ENCODE measurements at regions not wholly inside any gene's neighbourhood (a gene's known extent, or its start where the extent isn't known, plus 50 kb on each side); places are given as distances from the start of the nearest gene placed in this dataset.
A peak's percentile ranks its signal among the peaks of the same experiment; 100 is the strongest.
"Not testable (repeated sequence)": the region's sequence is repeated elsewhere in the genome, so short reads cannot be mapped to it uniquely, and the experiment has no call there.

GRCh38 chr3:75312469-75312868 lies 351.7 kb upstream of the FRG2C start:
- not testable (repeated sequence) for ATAC-seq

GRCh38 chr3:75319776-75320175 lies 344.4 kb upstream of the FRG2C start:
- DNase-seq (ENCODE audit: low spot score); ATAC-seq: not testable (repeated sequence)

More at GRCh38 chr3:75312469-75312868, 351.7 kb upstream of the FRG2C start:
- not testable (repeated sequence) for DNase-seq (ENCODE audit: low spot score)

DNA sequence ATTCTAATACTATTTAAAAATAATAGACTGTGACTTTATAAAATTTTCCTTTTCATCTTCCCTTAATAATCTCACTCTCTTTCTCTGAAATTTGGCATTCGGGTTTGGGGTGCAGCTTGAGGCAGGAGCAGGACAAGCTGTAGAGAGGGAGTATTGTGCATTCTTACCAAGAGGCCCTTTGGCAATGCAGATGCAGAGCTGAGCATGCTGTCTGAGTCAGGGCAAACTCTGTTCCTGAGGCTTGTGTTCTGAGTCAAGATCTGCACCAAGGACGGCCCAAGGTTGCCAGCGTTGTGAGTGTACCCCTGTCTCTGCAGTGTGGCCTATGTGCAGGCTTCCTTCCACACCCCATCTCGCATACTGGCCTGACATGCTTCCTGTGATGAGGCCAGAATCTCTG lies 343.8 kb upstream of the FRG2C start:
- DNase-seq (ENCODE audit: low spot score) = no peak
- no peak for ATAC-seq

GRCh38 chr3:75321060-75321459 lies 343.1 kb upstream of the FRG2C start:
- ATAC-seq (no peak), DNase-seq (ENCODE audit: low spot score) (no peak)

- not testable (repeated sequence) for ATAC-seq; DNase-seq (ENCODE audit: low spot score)
Observed at GRCh38 chr3:75323936-75324335, 340.2 kb upstream of the FRG2C start.

DNA sequence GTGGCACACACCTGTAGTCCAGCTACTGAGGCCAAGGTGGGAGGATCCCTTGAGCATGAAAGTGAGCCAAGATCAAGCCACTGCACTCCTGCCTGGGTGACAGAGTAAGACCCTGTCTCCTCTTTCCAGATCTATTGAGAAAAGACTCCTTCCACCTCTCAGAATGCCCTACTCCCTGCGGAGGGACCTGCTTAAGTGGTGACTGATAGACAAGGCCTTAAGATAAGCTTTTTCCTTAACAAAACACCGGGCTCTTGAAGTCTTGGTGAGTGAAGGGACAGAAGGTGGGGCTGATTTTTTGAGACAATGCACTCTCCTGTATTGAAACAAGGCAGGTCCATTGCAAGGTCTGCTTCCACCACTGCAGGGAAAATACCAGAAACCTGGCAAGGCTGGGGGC lies 338.4 kb upstream of the FRG2C start:
- DNase-seq (ENCODE audit: low spot score) = no peak

DNA sequence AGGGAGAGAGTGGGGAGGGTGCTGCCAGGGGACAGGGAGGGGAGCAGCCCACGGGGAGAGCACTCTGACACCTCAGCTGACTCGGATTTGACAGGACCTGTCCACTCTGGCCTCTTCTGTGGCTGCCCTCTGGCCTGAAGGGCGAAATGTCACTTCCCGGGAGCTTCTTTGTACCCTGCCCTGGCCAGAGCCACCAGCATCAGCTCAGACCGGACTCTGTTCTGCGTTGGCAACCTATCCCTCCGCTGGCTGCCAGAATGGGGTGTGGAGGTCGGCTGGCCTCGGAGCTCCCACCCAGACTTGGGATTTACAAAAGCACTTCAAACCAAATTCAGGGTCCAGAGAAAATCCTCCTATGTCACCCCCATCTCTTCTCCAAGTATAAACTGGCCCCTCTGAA lies 336.7 kb upstream of the FRG2C start:
- peak; percentile 88 for ATAC-seq
- peak; percentile 52 for DNase-seq (ENCODE audit: low spot score)

More for the DNA sequence above, 338.4 kb upstream of the FRG2C start:
- ATAC-seq = no peak

- DNase-seq (ENCODE audit: low spot score) (no peak), ATAC-seq (peak; percentile 19)
Observed at GRCh38 chr3:75329476-75330097, 334.5 kb upstream of the FRG2C start.

- not testable (repeated sequence) for ATAC-seq; DNase-seq (ENCODE audit: low spot score)
Observed at GRCh38 chr3:75330446-75330845, 333.7 kb upstream of the FRG2C start.

DNA sequence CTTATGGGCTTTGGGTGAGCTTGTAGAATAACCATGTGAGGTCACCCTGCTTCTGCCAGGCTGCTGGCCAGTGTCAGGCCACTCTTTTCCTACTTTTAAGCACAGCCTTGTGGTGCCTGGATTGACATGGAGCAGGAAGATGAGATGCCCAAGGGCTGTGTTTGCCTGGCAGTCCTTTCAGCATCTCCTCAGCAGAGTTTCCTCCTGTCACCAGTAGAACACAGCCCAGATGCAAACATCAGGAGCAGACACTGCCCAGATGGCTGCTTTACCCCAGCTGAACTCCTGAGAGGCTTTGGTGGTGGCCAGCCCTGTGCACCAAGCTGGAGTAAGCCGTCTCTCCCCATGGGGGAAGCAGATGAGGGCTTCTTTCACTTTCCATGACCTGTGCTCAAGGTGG lies 332.0 kb upstream of the FRG2C start:
- DNase-seq (ENCODE audit: low spot score); ATAC-seq: not testable (repeated sequence)

DNA sequence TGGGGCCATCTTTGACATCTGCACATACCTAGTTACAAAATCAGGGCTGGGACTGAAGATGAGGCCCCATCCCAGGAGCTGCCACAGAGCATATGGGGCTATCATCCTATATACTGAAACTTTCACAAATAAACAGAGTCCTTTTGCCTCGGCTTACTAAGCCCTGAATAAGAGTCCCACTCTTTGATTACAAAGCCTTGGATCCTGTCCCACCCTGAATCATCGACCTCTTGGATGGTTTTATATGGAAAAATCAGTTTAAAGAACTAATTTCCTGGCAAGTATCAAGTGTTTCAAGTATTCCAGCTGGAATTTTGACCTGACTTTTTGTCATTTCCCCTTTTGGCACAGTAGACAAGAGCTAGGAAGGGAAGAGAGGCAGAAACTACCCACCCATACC lies 331.3 kb upstream of the FRG2C start:
- ATAC-seq (no peak), DNase-seq (ENCODE audit: low spot score) (no peak)

- DNase-seq (ENCODE audit: low spot score) (no peak), ATAC-seq (no peak)
Observed at GRCh38 chr3:75334299-75334698, 329.8 kb upstream of the FRG2C start.

DNA sequence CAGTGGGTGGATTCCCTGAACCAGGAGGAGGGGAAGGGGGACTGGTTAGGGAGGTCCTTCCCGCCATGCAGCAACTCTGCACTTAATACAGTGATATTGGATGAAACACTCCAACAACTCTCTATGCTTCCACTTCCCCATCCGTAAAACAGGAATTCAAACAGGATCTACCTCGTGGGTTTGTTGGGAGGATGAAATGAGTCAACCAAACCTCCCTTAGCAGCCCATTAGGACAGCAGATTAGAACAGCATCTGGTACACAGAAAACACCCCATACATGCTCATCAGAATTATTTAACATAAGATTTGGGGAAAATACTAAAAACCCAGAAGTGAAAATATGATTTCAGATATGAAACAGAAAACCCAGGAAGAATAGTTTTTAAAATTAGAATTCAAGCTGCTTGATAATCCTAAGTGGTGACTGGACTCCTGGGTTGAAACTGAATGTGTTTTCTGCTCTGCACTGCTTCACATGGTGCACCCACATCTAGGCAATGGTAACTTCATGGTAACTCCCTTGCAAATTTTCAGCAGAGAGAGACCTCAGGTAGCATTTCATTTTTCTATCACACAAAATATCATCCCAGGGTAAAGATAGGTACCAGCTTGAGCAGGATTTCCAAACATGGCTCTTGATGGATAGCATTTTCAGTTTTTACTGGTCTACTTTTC lies 326.8 kb upstream of the FRG2C start:
- ATAC-seq = no peak
- DNase-seq (ENCODE audit: low spot score) = no peak

DNA sequence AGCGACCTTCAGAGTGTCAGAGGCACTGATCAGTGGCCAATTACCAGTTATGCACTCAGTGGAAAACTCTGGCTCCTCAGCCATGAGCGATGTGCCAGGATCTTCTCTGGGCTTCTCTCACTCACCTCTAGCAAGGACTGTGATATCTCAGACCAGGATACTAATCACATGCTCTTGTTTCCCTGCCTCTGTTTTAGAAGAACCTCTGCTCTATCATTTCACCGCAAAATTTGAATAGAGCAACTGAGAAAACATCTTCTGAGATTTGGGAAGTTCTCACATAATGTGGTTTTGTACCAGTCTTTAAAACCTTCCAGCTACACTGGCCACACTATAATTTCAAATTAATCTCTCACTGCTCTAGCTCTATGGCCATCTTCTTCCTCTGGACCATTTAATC lies 325.8 kb upstream of the FRG2C start:
- DNase-seq (ENCODE audit: low spot score) (no peak), ATAC-seq (no peak)

- ATAC-seq (no peak), DNase-seq (ENCODE audit: low spot score) (no peak)
Observed at GRCh38 chr3:75341324-75342067, 322.6 kb upstream of the FRG2C start.

DNA sequence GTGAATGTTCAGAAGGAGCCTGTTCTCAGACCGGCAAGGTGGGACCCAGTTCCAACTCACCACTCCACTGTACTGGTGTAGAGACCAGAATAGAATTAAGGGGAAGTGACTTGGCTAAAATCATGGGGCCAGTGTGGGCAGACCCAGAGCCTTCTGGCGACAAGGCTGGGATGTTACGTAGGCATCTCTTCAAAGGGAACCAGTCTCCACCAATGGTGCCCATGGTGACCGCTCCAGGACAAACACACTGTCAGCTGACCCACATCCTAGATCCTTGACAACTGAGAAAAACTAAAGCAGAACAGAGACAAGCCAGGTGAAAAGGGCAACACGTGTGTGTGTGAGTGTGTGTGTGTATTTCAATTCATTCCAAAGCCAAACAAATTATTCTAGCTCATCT lies 321.7 kb upstream of the FRG2C start:
- ATAC-seq = no peak
- DNase-seq (ENCODE audit: low spot score) = no peak

- not testable (repeated sequence) for DNase-seq (ENCODE audit: low spot score); ATAC-seq
Observed at GRCh38 chr3:75350536-75350935, 313.6 kb upstream of the FRG2C start.

GRCh38 chr3:75362086-75362784 lies 301.9 kb upstream of the FRG2C start:
- not testable (repeated sequence) for ATAC-seq; DNase-seq (ENCODE audit: low spot score)

DNA sequence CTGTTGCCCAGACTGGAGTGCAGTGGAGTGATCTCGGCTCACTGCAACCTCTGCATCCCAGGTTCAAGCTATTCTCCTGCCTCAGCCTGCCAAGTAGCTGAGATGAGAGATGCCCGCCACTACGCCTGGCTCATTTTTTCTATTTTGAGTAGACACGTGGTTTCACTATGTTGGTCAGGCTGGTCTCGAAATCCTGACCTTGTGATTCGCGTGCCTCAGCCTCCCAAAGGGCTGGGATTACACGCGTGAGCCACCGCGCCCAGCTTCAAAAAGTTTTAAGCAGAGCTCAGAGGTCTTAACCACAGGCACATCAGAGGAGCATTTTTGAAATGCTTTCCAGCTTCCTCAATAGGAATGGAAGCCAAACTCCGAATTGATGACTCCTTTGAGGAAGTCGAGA lies 291.2 kb upstream of the FRG2C start:
- not testable (repeated sequence) for ATAC-seq; DNase-seq (ENCODE audit: low spot score)

GRCh38 chr3:75379840-75380239 lies 284.3 kb upstream of the FRG2C start:
- ATAC-seq; DNase-seq (ENCODE audit: low spot score): not testable (repeated sequence)

DNA sequence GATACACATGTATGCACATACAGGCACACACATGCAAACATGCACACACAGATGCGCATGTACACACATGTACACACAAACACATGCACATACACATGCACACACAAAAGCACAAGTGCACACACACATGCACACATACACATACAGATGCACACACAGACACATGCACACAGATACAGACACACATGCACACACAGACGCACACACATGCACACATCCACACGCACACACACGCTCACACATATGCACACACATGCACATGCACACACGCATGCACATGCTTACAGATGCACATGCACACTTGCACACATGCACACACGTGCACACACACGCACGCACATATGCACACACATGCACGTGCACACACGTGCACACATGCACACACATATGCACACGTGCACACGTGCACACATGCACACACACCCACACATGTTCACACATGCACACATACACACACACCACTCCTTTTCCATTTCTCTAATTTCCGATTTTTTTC lies 283.8 kb upstream of the FRG2C start:
- ATAC-seq = no peak
- DNase-seq (ENCODE audit: low spot score) = no peak

Measured in left lobe of liver (tissue), 2 donors.